ENCODE measurements at regions not wholly inside any gene's neighbourhood (a gene's known extent, or its start where the extent isn't known, plus 50 kb on each side); places are given as distances from the start of the nearest gene placed in this dataset.

GRCh38 chr14:44873536-44873935 lies 88.2 kb downstream of the KLHL28 start:
- Histone ChIP-seq H3K4me3 (ENCODE audit: low read depth, low read length) (no peak overlapping the region), H3K27me3 (ENCODE audit: control insufficient read depth, insufficient read depth, low read length) (no peaks in the 10 kb centered on the region), H3K36me3 (ENCODE audit: control insufficient read depth, insufficient read depth, low read length) (no peaks in the 10 kb centered on the region)
- DNase-seq (ENCODE audit: low read depth): no peak
- no peak for TF ChIP-seq CTCF (IDR thresholded peaks at IDR 0.05; ENCODE audit: insufficient read depth, low read length, severe bottlenecking)
- no peak for FAIRE-seq

DNA sequence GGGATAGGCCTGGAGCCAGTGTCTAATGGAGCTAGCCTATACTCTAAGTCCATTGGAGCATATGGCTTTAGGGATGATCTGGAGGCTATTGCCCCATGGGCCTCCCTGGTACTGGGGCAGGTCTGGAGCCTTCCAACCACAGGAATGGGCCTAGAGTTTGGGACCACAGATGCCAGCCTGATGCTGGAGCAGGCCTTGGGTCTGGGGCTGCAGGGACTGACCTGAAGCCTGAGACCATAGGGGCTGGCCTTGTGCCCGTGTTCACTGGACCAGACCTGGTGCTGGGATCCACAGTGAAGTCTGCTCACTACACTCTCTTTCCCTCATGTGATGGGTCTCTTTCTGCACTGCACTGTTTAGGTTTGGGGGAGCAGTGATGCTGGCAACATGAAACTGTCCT lies 95.0 kb downstream of the KLHL28 start:
- FAIRE-seq (no peak), DNase-seq (ENCODE audit: low read depth) (no peak)
- TF ChIP-seq CTCF (IDR thresholded peaks at IDR 0.05; ENCODE audit: insufficient read depth, low read length, severe bottlenecking): no peak
- Histone ChIP-seq H3K4me3 (ENCODE audit: low read depth, low read length) (no peak overlapping the region), H3K36me3 (ENCODE audit: control insufficient read depth, insufficient read depth, low read length) (no peaks in the 10 kb centered on the region), H3K27me3 (ENCODE audit: control insufficient read depth, insufficient read depth, low read length) (no peaks in the 10 kb centered on the region)

DNA sequence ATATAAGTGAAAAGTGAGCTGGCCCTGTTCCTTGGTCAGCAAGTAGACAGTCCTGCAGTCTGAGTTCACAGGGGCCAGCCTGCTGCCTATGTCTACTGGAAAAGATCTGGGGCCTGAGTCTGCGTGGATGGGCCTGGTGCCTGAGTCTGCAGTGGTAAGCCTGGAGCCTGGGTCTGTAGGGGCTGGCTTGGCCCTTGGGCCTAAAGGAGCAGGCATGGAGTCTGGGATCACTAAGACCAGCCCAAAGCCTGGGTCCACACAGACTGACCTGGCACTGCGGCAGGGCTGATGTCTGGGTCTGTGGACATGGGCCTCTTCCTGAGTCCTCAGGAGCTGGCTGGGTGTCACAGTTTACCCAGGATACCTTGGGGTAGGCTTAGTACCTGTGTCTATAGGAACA lies 95.4 kb downstream of the KLHL28 start:
- FAIRE-seq (no peak), DNase-seq (ENCODE audit: low read depth) (no peak)
- TF ChIP-seq CTCF (IDR thresholded peaks at IDR 0.05; ENCODE audit: insufficient read depth, low read length, severe bottlenecking): no peak
- no peaks in the 10 kb centered on the region for H3K36me3 ChIP-seq (ENCODE audit: control insufficient read depth, insufficient read depth, low read length)
- H3K4me3 ChIP-seq (ENCODE audit: low read depth, low read length): no peak overlapping the region
- no peaks in the 10 kb centered on the region for H3K27me3 ChIP-seq (ENCODE audit: control insufficient read depth, insufficient read depth, low read length)

GRCh38 chr14:44863271-44863670 lies 98.5 kb downstream of the KLHL28 start:
- no peak for FAIRE-seq
- H3K36me3 ChIP-seq (ENCODE audit: control insufficient read depth, insufficient read depth, low read length): no peaks in the 10 kb centered on the region
- TF ChIP-seq CTCF (IDR thresholded peaks at IDR 0.05; ENCODE audit: insufficient read depth, low read length, severe bottlenecking): no peak
- no peak overlapping the region for H3K4me3 ChIP-seq (ENCODE audit: low read depth, low read length)
- H3K27me3 ChIP-seq (ENCODE audit: control insufficient read depth, insufficient read depth, low read length): no peaks in the 10 kb centered on the region
- no peak for DNase-seq (ENCODE audit: low read depth)

GRCh38 chr14:44854114-44854513 lies 107.6 kb downstream of the KLHL28 start:
- H3K4me3 ChIP-seq (ENCODE audit: low read depth, low read length): no peak overlapping the region
- DNase-seq (ENCODE audit: low read depth) (no peak), FAIRE-seq (no peak)
- no peaks in the 10 kb centered on the region for H3K36me3 ChIP-seq (ENCODE audit: control insufficient read depth, insufficient read depth, low read length)
- TF ChIP-seq CTCF (IDR thresholded peaks at IDR 0.05; ENCODE audit: insufficient read depth, low read length, severe bottlenecking): no peak
- no peaks in the 10 kb centered on the region for H3K27me3 ChIP-seq (ENCODE audit: control insufficient read depth, insufficient read depth, low read length)

GRCh38 chr14:44847526-44848309 lies 114.0 kb downstream of the KLHL28 start:
- H3K36me3 ChIP-seq (ENCODE audit: control insufficient read depth, insufficient read depth, low read length): no peaks in the 10 kb centered on the region
- no peak overlapping the region for H3K4me3 ChIP-seq (ENCODE audit: low read depth, low read length)
- DNase-seq (ENCODE audit: low read depth) (peak; percentile 25), FAIRE-seq (no peak)
- no peaks in the 10 kb centered on the region for H3K27me3 ChIP-seq (ENCODE audit: control insufficient read depth, insufficient read depth, low read length)
- TF ChIP-seq CTCF (IDR thresholded peaks at IDR 0.05; ENCODE audit: insufficient read depth, low read length, severe bottlenecking): no peak
